Mucosa of descending colon (tissue), 3 donors: ENCODE measurements at regions not wholly inside any gene's neighbourhood (a gene's known extent, or its start where the extent isn't known, plus 50 kb on each side); places are given as distances from the start of the nearest gene placed in this dataset.

Experiments used
- ATAC-seq: fragments of 200-7000 bp; cut with Tn5 transposase; one replicate; pipeline ENCODE4 v1.9.1; 2020; ENCODE audit warnings: mild to moderate bottlenecking, moderate library complexity
- DNase-seq, 3 donors: peaks; one replicate each; pipeline ENCODE4 v3.0.0-alpha.2; 2020
- H3K36me3 ChIP-seq: fragments of 200-600 bp; one replicate; pipeline ENCODE4 v1.8.0; 2021; ENCODE audit warnings: low read depth, mild to moderate bottlenecking
- H3K4me1 ChIP-seq: fragments of 200-600 bp; one replicate; pipeline ENCODE4 v1.8.0; 2021; ENCODE audit warnings: low read depth, mild to moderate bottlenecking
- H3K4me3 ChIP-seq: fragments of 200-600 bp; one replicate; pipeline ENCODE4 v1.8.0; 2021; ENCODE audit warnings: mild to moderate bottlenecking
- H3K9me3 ChIP-seq: fragments of 200-600 bp; one replicate; pipeline ENCODE4 v1.8.0; 2021; ENCODE audit warnings: mild to moderate bottlenecking
- intact Hi-C, 2 donors: fragments of 100-400 bp; cut with DNase I in 1 of 2; cut with micrococcal nuclease in 1 of 2; formaldehyde crosslinking; loops; one replicate each; pipeline versions ENCODE4 v1.11.0 to v1.11.1; 2022; cut with DNase I, micrococcal nuclease
- TF ChIP-seq, protein P1 (sequence below): fragments of 200-600 bp; IDR thresholded peaks from one replicate; pipeline ENCODE4 v1.8.0; 2022; ENCODE audit warnings: antibody characterized with exemption, mild to moderate bottlenecking
- donor health status: DM: no; HTN: no; CAD: no; lungs with moderate emphysema.
- donor health status: DM: no; HTN: no; CAD: no.
- donor health status: DM: no; HTN: yes; CAD: no.

DNA sequence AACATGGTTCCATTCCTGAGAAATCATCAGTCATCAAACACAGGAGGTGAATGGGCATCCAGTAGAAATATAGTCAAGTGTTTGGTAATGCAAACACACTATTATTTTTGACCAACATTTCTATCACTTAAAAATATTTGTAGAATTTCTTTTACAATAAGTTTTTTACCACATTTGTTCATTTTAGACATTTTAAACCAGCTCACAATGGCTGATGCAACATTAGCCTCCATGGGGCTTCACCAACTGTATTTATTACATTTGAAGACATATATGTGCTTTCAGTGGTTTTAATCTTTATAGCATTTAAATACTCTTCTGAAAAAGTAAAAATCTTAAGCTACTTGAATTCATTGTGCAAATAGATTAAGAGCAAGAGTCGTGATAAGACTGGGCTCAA, 1201.4 kb upstream of the TMEM132C start:
- Histone ChIP-seq H3K4me3 (no peak overlapping the region), H3K4me1 (no peaks in the 10 kb centered on the region), H3K36me3 (no peaks in the 10 kb centered on the region), H3K9me3 (no peaks in the 10 kb centered on the region)
- intact Hi-C loops: no loop called here
- DNase-seq (no peak), ATAC-seq (no peak)
- TF ChIP-seq, protein P1, sequence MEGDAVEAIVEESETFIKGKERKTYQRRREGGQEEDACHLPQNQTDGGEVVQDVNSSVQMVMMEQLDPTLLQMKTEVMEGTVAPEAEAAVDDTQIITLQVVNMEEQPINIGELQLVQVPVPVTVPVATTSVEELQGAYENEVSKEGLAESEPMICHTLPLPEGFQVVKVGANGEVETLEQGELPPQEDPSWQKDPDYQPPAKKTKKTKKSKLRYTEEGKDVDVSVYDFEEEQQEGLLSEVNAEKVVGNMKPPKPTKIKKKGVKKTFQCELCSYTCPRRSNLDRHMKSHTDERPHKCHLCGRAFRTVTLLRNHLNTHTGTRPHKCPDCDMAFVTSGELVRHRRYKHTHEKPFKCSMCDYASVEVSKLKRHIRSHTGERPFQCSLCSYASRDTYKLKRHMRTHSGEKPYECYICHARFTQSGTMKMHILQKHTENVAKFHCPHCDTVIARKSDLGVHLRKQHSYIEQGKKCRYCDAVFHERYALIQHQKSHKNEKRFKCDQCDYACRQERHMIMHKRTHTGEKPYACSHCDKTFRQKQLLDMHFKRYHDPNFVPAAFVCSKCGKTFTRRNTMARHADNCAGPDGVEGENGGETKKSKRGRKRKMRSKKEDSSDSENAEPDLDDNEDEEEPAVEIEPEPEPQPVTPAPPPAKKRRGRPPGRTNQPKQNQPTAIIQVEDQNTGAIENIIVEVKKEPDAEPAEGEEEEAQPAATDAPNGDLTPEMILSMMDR: no peak

DNA sequence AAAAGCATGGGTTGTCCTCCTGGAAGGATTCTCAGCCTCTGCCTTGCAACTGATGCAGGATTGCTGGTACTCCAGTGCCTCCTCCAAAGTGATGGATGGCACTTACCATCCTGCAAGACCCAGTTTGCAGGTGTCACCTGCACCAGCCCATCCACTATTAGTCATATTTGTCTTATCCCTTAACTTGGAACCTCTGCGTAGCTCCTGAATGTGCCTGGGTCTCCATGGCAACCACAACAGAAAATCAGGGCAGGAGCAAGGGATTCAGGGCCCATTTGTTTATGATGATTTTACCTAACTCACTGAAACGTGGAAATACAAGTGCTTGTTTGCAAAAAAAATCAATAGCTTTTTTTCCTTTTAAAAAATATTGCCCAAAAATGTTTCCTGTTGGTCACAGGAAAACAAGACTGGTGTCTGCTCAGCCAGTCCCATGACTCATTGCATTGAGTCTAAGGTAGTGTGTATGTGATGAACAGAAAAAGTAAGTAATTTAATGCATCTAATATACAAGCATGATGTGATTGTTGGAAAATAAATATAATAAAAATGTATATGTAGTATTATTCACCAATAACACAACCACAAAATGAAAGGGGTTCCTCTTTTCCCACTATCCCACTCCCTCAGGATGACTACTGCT, 1196.3 kb upstream of the TMEM132C start:
- Histone ChIP-seq H3K9me3 (no peaks in the 10 kb centered on the region), H3K4me3 (no peak overlapping the region), H3K36me3 (no peaks in the 10 kb centered on the region), H3K4me1 (no peaks in the 10 kb centered on the region)
- TF ChIP-seq, protein P1: no peak
- intact Hi-C loops: no loop called here
- ATAC-seq: no peak
- DNase-seq: no peak

DNA sequence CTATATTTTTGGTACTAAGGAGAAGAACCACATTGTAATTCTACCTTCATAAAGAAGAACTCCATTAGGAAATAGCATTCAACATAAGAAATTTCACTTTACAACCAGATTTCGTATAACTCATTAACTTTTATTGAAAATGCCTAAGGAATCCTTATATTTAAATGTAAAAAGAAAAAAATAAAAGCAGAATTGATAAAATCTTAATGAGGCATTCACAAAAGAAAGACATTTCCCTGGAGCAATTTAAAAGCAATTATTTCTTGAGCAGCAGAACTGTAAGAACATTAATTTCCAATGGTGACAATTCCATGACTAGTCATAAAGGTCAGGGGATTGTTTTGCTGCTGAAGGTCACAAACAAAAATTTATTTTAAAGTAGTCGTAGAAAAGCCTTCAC, 1192.8 kb upstream of the TMEM132C start:
- ATAC-seq (no peak), DNase-seq (no peak)
- no peaks in the 10 kb centered on the region for H3K4me1 ChIP-seq
- H3K36me3 ChIP-seq: no peaks in the 10 kb centered on the region
- intact Hi-C loops: no loop called here
- H3K4me3 ChIP-seq: no peak overlapping the region
- H3K9me3 ChIP-seq: no peaks in the 10 kb centered on the region
- TF ChIP-seq, protein P1: no peak

DNA sequence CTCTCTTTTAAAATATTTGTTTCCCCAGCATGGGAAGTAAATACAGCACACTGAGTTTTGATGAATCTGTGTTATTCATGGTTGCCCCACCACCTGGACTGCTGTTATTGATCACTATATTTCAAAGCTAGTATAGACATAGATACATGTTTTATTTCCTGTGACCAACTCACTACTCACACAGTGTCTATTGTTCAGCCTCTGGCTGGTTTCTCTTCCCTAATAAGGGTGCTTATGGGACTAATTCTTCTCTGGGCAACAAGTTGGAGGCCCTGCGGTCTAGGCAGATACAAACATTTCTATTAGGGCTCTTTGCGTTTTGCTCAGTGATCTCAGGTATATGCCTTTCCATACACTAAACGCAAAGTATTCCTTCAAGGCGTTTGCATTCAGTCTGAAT, 1191.0 kb upstream of the TMEM132C start:
- intact Hi-C loops: no loop called here
- Histone ChIP-seq H3K4me3 (no peak overlapping the region), H3K9me3 (no peaks in the 10 kb centered on the region), H3K36me3 (no peaks in the 10 kb centered on the region), H3K4me1 (no peaks in the 10 kb centered on the region)
- no peak for ATAC-seq
- TF ChIP-seq, protein P1: no peak
- no peak for DNase-seq

DNA sequence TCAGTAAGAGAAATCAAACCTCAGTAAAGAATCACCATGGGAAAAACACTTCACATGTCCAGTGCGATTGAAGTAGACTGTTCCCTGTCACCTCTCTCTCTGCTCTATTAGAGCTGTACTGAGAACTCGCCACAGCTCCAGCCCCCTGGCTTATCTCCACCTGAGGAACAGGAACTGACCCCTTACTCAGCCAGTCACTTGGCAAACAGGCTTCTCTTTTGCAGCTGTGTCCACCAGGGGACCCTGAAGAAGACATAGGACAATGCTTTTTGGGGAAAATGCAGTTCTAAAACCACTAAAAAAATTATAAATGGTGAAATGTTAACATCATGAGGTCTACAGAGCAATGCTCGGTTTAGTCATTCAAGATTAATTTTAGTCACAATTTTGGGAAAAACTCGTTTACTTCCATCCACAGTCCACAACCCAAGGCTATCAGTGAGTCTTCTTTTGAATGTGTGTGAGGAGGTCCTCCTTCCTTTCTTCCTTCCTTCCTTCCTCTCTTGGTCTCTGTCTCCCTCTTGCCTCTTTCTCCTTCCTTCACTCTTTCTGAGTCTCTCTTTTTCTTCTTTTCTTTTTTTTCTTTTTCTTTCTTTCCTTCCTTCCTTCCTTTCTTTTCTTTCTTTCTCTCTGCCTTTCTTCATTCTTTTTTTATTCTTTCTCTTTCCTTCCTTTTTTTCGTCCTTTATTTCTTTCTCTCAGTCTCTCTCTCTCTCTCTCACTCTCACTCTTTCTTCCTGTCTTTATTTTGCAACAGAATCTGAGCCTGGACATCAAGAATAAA, 1189.5 kb upstream of the TMEM132C start:
- no peaks in the 10 kb centered on the region for H3K4me1 ChIP-seq
- H3K9me3 ChIP-seq: no peaks in the 10 kb centered on the region
- H3K36me3 ChIP-seq: no peaks in the 10 kb centered on the region
- DNase-seq: no peak
- no peak overlapping the region for H3K4me3 ChIP-seq
- intact Hi-C loops: no loop called here
- TF ChIP-seq, protein P1: no peak
- no peak for ATAC-seq
